Pancreas (tissue), 10 donors: ENCODE measurements at regions not wholly inside any gene's neighbourhood (a gene's known extent, or its start where the extent isn't known, plus 50 kb on each side); places are given as distances from the start of the nearest gene placed in this dataset.

Experiments used
- ATAC-seq, 4 donors: fragments of 200-7000 bp; cut with Tn5 transposase; one replicate each; pipeline versions ENCODE4 v1.8.0 to v1.9.1; 2020; ENCODE audit warnings: mild to moderate bottlenecking in 4 of 4, moderate library complexity in 4 of 4
- DNase-seq, 6 donors: peaks; one replicate each; pipeline ENCODE4 v3.0.0-alpha.2; 2020
- FAIRE-seq: peaks from 2 replicates; lab custom pipeline; 2012; peaks lifted over from hg19 to GRCh38; lab: Jason Lieb, UNC
- H3K27ac ChIP-seq, 4 donors: fragments of 200-600 bp; sonication (generic); 1 replicate in 3 of 4; 2 replicates in 1 of 4; pipeline versions ENCODE4 v1.5.0 to v1.8.0; 2020
- H3K27me3 ChIP-seq, 4 donors: fragments of 200-600 bp; one replicate each; pipeline ENCODE4 v1.8.0; 2021
- H3K36me3 ChIP-seq, 3 donors: fragments of 200-600 bp; sonication (generic) in 1 of 3; one replicate each; pipeline versions ENCODE4 v1.5.0 to v1.8.0; 2020 to 2021
- H3K4me1 ChIP-seq, 3 donors: fragments of 200-600 bp; one replicate each; pipeline ENCODE4 v1.8.0; 2021
- H3K4me3 ChIP-seq, 4 donors: fragments of 200-600 bp; sonication (generic) in 2 of 4; one replicate each; pipeline versions ENCODE4 v1.5.0 to v1.8.0; 2020 to 2021
- H3K9me3 ChIP-seq, 4 donors: fragments of 200-600 bp; one replicate each; pipeline ENCODE4 v1.8.0; 2021
- WGBS, 2 donors: extraction: QIAGEN DNeasy Blood & Tissue Kit; methylation state at CpG; one replicate each; pipeline ENCODE4 v1.1.7; 2013; 5-methylcytosine and 5-hydroxymethylcytosine counted together
- intact Hi-C, 3 donors: fragments of 100-400 bp; cut with DNase I; formaldehyde crosslinking; loops; one replicate each; pipeline versions ENCODE4 v1.11.1 to v1.14.2; 2022
- TF ChIP-seq, protein P1 (sequence below), 4 donors: fragments of 200-600 bp; sonication (generic) in 3 of 4; IDR thresholded peaks; one replicate each; pipeline versions ENCODE4 v1.5.0 to v1.8.0; 2021; ENCODE audit warnings: antibody characterized with exemption in 4 of 4
- donor health status: healthy with polysubstance abuse.
- donor health status: DM: no; HTN: no; CAD: no; lungs with moderate emphysema.
- donor health status: DM: no; HTN: no; CAD: no.
- donor health status: control.
- donor health status: control.
- donor health status: Bipolar disorder and iron deficiency.
- donor health status: DM: yes; HTN: yes; CAD: no.
- donor health status: DM: no; HTN: no; CAD: no.
- donor health status: DM: no; HTN: no; CAD: no.
- donor health status: DM: yes; HTN: yes; CAD: no.

DNA sequence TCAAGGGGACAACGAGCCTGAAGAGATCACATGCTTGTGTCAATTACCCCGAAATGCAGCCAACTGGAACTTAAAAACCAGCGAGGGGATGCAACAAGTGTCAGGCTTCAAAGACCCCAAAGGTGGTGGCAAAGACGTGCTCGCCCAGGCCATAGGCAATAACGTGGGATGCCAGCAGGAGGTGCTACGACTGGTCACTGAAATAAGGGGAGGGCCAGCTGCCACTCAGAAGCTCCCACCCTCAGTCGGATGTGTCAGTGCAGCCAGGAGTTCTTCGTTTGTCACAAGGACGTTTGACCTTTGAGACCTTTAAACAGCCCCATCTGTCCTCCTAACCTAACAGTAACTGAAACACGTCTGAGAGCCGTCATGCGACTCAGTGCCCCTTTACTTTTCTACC lies 556.8 kb upstream of the PCDH10 start:
- FAIRE-seq (no peak), ATAC-seq (no peak), DNase-seq (no peak)
- Histone ChIP-seq H3K9me3 (no peaks in the 10 kb centered on the region), H3K4me3 (no peak overlapping the region), H3K27ac (no peak overlapping the region), H3K27me3 (no peaks in the 10 kb centered on the region), H3K36me3 (no peaks in the 10 kb centered on the region), H3K4me1 (no peaks in the 10 kb centered on the region)
- 58 to 66% methylated on average over 13 of the region's 13 CpGs for WGBS, 2 donors
- intact Hi-C loops = no loop called here
- TF ChIP-seq, protein P1, sequence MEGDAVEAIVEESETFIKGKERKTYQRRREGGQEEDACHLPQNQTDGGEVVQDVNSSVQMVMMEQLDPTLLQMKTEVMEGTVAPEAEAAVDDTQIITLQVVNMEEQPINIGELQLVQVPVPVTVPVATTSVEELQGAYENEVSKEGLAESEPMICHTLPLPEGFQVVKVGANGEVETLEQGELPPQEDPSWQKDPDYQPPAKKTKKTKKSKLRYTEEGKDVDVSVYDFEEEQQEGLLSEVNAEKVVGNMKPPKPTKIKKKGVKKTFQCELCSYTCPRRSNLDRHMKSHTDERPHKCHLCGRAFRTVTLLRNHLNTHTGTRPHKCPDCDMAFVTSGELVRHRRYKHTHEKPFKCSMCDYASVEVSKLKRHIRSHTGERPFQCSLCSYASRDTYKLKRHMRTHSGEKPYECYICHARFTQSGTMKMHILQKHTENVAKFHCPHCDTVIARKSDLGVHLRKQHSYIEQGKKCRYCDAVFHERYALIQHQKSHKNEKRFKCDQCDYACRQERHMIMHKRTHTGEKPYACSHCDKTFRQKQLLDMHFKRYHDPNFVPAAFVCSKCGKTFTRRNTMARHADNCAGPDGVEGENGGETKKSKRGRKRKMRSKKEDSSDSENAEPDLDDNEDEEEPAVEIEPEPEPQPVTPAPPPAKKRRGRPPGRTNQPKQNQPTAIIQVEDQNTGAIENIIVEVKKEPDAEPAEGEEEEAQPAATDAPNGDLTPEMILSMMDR (IDR thresholded peaks at IDR 0.05) = no peak

DNA sequence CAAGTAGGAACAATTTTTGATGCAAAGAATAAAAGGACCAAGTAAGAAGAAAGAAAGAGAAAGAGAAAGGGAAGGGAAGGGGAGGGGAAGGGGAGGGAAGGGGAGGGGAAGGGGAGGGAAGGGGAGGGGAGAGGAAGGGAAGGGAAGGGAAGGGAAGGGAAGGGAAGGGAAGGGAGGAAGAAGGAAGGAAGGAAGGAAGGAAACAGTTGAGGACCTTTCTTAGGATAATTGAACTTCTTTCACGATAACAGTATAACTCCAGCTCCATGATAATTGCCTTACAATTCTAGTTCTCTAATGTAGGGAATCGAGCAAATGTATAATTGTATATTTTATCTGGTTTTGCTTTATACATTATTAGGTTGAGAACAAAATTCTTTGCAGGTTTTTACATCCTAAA lies 556.2 kb upstream of the PCDH10 start:
- H3K36me3 ChIP-seq = no peaks in the 10 kb centered on the region
- DNase-seq (no peak), FAIRE-seq (no peak), ATAC-seq (no peak)
- intact Hi-C loops = no loop called here
- H3K9me3 ChIP-seq = no peaks in the 10 kb centered on the region
- no peak overlapping the region for H3K4me3 ChIP-seq
- 58 to 59% methylated on average over 2 of the region's 2 CpGs for WGBS, 2 donors
- no peak overlapping the region for H3K27ac ChIP-seq
- H3K4me1 ChIP-seq = no peaks in the 10 kb centered on the region
- no peaks in the 10 kb centered on the region for H3K27me3 ChIP-seq
- TF ChIP-seq, protein P1 (IDR thresholded peaks at IDR 0.05) = no peak

DNA sequence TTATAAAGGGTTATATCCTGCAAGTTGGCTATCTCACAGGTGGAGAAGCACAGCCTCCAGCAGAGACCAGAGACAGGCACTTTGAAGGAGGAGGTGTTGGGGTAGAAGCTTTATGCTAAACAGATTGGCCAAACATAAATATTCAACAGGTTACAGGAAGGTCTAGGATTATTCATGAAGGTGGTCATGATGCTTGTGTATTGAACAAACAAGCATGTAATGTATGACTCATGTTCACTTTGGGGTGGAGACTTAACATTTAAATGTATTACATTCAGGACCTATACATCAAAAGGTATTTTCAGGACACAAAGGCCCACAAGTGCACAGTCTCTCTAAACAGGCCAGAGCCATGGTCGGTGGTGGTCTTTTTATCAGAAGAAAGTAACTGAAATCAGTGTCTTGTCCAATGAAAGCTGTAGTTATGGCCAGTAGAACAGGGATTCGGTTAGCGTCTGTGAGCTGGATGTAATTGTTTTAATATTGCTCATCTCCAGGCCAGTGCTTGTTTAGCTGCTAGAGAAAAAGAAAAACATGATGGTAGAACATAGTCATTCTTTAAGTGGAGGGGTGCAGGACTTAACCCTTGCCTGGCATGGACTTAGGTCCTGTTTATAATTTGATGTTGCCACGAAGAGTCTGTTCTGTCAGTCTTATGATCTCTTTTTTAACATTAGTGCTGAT lies 555.2 kb upstream of the PCDH10 start:
- intact Hi-C loops = no loop called here
- H3K27ac ChIP-seq = no peak overlapping the region
- ATAC-seq (no peak), DNase-seq (no peak), FAIRE-seq (no peak)
- H3K27me3 ChIP-seq = no peaks in the 10 kb centered on the region
- H3K4me1 ChIP-seq = no peaks in the 10 kb centered on the region
- no peaks in the 10 kb centered on the region for H3K36me3 ChIP-seq
- TF ChIP-seq, protein P1 (IDR thresholded peaks at IDR 0.05) = no peak
- 43% methylated on average over 4 of the region's 4 CpGs for WGBS, 2 donors
- no peaks in the 10 kb centered on the region for H3K9me3 ChIP-seq
- H3K4me3 ChIP-seq = no peak overlapping the region

DNA sequence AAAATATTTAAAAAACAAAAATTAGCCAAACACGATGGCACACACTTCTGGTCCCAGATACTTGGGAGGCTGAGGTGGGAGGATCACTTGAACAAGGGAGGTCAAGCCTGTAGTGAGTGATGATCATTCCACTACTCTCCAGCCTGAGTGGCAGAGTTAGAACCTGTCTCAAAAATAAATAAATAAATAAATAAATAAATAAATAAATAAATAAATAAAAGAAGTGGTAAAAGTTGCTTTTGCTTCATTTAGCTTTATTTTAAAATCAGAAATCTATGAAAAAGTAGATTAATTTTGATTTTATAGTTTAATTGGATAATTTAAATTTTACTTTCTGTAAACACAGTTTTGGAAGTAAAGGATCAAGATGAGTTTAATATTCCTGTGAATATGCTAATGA lies 552.9 kb upstream of the PCDH10 start:
- DNase-seq = no peak
- no peaks in the 10 kb centered on the region for H3K4me1 ChIP-seq
- TF ChIP-seq, protein P1 (IDR thresholded peaks at IDR 0.05) = no peak
- H3K36me3 ChIP-seq = no peaks in the 10 kb centered on the region
- intact Hi-C loops = no loop called here
- H3K9me3 ChIP-seq = no peaks in the 10 kb centered on the region
- no peak overlapping the region for H3K4me3 ChIP-seq
- ATAC-seq = no peak
- FAIRE-seq = no peak
- no peak overlapping the region for H3K27ac ChIP-seq
- 65 to 67% methylated on average over 1 of the region's 1 CpG for WGBS, 2 donors
- H3K27me3 ChIP-seq = peaks cover 0 to 2% (median 0%) of the 10 kb centered on the region in 4 donors

DNA sequence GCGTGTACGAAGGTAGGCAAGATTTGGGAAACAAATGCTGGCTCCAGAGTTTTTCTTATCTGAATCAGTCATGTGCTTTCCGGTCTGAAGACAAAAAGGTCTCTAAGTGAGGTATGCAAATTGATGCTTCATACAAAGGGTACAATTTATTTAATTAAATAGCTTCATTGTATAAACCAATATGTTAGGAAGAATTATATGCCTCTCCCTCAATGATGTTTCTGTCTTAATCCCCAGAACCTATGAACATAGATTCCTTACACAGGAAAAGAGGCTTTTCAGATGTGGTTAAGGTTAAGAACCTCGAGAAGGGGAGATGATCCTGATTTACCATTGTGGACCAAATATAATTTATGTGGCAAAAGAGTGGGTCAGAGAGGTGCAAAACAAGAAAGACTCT lies 543.5 kb upstream of the PCDH10 start:
- Histone ChIP-seq H3K27me3 (peaks cover 0 to 4% (median 0%) of the 10 kb centered on the region in 4 donors), H3K9me3 (no peaks in the 10 kb centered on the region), H3K4me3 (no peak overlapping the region), H3K36me3 (no peaks in the 10 kb centered on the region), H3K27ac (no peak overlapping the region), H3K4me1 (no peaks in the 10 kb centered on the region)
- TF ChIP-seq, protein P1 (IDR thresholded peaks at IDR 0.05) = no peak
- ATAC-seq (no peak), FAIRE-seq (no peak), DNase-seq (no peak)
- intact Hi-C loops = no loop called here
- WGBS, 2 donors = 34 to 44% methylated on average over 4 of the region's 4 CpGs
